ENCODE measurements at regions not wholly inside any gene's neighbourhood (a gene's known extent, or its start where the extent isn't known, plus 50 kb on each side); places are given as distances from the start of the nearest gene placed in this dataset.

GRCh38 chr4:153127760-153128494 lies 76.3 kb upstream of the TRIM2 start:
- DNase-seq (ENCODE audit: low read depth) = peak; percentile 78
- peak; percentile 75 for TF ChIP-seq CTCF (conservative IDR thresholded peaks at IDR 0.05; ENCODE audit: control insufficient read depth, insufficient read depth, low read depth, low read length)
- H3K4me3 ChIP-seq (ENCODE audit: control insufficient read depth, low read depth, low read length) = no peak overlapping the region

DNA sequence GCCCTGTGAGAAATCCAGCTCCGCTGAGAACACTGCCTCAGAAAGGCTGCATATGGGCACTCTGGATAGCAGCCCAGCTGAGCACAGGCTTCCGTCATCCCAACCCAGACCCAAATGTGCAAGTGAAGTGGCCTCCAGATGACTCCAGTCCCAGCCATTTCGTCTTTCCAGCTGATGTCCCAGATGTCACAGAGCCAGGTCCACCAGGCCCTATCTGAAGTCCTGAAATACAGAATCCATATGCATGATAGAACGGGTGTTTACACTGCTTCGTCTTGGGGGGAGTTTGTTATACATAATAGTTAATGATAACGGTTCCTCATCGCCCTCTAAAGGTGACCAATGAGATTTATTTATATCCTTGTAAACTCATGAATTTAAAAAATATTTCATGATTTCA lies 72.6 kb upstream of the TRIM2 start:
- DNase-seq (ENCODE audit: low read depth) = no peak
- no peak for TF ChIP-seq CTCF (conservative IDR thresholded peaks at IDR 0.05; ENCODE audit: control insufficient read depth, insufficient read depth, low read depth, low read length)
- H3K4me3 ChIP-seq (ENCODE audit: control insufficient read depth, low read depth, low read length) = no peak overlapping the region

GRCh38 chr4:153137159-153137558 lies 67.1 kb upstream of the TRIM2 start:
- H3K4me3 ChIP-seq (ENCODE audit: control insufficient read depth, low read depth, low read length) = no peak overlapping the region
- peak; percentile 90 for DNase-seq (ENCODE audit: low read depth)
- no peak for TF ChIP-seq CTCF (conservative IDR thresholded peaks at IDR 0.05; ENCODE audit: control insufficient read depth, insufficient read depth, low read depth, low read length)

- DNase-seq (ENCODE audit: low read depth) = no peak
- TF ChIP-seq CTCF (conservative IDR thresholded peaks at IDR 0.05; ENCODE audit: control insufficient read depth, insufficient read depth, low read depth, low read length) = no peak
- H3K4me3 ChIP-seq (ENCODE audit: control insufficient read depth, low read depth, low read length) = no peak overlapping the region
These were observed 66.3 kb upstream of the TRIM2 start for GRCh38 chr4:153137677-153138630.

GRCh38 chr4:153138736-153139135 lies 65.5 kb upstream of the TRIM2 start:
- no peak for DNase-seq (ENCODE audit: low read depth)
- no peak for TF ChIP-seq CTCF (conservative IDR thresholded peaks at IDR 0.05; ENCODE audit: control insufficient read depth, insufficient read depth, low read depth, low read length)
- H3K4me3 ChIP-seq (ENCODE audit: control insufficient read depth, low read depth, low read length) = no peak overlapping the region

DNA sequence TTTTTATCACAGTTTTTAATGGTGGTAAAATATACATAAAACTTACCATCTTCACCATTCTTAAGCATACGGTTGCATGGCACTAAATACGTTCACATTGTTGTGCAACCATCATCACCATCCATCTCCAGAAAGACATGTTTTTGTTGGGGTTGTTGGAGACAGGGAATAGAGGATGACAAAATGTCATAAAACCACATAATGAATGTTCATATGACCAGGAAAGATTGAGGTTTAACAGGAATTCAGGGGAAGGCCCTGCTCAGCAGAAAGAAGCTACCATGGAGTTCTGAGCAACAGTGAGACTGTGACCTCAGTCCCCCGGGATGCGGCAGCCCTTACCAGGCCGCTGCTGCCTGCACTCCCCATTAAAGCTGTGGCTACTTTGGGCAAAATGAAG lies 63.9 kb upstream of the TRIM2 start:
- H3K4me3 ChIP-seq (ENCODE audit: control insufficient read depth, low read depth, low read length) = no peak overlapping the region
- TF ChIP-seq CTCF (conservative IDR thresholded peaks at IDR 0.05; ENCODE audit: control insufficient read depth, insufficient read depth, low read depth, low read length) = no peak
- no peak for DNase-seq (ENCODE audit: low read depth)
